GM19438 (cell line): ENCODE measurements at regions not wholly inside any gene's neighbourhood (a gene's known extent, or its start where the extent isn't known, plus 50 kb on each side); places are given as distances from the start of the nearest gene placed in this dataset.
A peak's percentile ranks its signal among the peaks of the same experiment; 100 is the strongest.

Experiments
- ATAC-seq: cut with Tn5 transposase; IDR thresholded peaks from one replicate; pipeline ENCODE4 v1.9.1; 2021; ENCODE audit warnings: low read depth; ENCODE audit not compliant: unreplicated experiment

DNA sequence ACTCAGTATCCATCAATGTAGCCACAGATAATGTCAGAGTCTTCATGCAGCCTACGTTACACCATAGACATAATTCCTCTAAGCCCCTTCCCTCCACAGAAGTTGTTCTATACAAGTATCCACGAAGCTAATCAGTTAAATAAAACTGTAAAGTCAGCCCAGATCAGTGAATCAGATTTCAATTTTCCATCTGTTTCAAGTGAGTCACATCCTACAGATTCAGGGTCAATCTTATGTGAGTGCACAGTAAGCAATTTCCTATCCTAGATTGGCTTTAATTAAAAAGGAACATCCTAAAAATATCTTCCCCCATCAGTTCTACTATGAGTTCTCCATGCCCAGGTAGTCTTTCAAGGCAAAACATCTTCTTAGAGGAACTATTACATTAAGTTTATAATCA lies 402.5 kb downstream of the EFNA5 start:
- ATAC-seq = no peak

DNA sequence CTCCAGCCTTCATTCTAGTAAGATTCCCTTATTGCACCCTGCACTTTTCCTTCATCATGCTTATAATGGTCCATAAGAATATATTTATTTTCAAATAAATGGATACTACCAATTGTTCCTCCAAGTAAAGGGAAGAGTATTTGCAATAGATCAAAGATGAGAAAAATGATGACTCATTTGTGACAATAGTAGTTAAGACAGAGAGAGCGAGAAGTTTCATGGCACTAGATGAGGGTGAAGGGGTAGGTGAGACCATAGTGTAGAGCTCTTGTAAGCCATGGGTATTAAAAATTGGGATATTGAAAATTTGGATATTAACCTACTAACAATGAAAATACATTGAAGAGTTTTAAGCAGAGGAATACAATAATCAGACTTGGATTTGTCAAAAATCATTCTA lies 404.6 kb downstream of the EFNA5 start:
- no peak for ATAC-seq

DNA sequence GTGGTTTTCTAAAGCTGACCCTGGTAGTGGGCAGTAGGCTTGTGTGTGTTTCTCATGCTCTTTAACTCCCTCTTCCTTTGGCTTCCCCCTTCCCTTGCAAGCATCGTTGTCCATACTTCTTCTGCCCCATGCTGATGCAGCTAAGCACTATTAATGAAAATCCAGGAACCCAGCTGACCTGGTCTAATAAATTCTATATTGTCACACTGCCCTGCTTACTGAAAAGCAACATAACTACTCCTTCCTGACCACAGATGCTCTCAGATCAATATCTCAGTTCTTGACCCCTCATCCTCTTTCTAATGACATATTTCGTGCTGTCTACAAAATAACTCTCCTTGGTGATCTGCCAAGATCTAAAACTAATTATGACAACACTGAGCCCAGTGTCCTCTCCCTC lies 405.5 kb downstream of the EFNA5 start:
- no peak for ATAC-seq

DNA sequence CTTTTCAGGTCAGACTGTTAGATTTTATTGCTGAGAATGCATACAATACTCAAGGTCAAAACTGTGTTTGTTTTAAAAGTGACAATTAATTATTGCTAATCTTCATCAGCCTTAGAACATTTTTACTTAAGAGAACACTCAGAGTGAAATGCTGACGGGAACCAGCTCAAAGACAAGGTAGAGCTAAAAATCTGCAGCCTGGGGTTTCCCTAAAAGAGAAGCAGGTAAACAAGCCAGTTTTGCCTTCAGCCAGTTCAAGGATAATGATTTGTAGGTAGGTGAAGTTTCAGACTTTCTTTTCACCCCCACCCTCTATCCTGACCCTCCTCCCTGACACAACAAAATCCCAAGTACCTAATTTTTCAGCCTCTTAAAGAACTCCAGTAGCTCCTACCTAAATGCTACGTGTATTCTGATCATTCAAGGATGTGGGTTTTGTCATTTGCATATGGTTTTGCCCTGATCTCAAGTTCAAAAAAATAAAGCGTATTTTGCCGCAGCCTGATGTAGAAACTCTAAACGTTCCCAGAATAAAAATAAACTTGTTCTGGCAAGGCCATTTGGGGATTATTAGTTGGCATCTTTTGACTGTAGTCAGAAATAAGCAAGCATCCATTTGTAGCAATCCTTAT lies 407.2 kb downstream of the EFNA5 start:
- peak; percentile 67 for ATAC-seq

DNA sequence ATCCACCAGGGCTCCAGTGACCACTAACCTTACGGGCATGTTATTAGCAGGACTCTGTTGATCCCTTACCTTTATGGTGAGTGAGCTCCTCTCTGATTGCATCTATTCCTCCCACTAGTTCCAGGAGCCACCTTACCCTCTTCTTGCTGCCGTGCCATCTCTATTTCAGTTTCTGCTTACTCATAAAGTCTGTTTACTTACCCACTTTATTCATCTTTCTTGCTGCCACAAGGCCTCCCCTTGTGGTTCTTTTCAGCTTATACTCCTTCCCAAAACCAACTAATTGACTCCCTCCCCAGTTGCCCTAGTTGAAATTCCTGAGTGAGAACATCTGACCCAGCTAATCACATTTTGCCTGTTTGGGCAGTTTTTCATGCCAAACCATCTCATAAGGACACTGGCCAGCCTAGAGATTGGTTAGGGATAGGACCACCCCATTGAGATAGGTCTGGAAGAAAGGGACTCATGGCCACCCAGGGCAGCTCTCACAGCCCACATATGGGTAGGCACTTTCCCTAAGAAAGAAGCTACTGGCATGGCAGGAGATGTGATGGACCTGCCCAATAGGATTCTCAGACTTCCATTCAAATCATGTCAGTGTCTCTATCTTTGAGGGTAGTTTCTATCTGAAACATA lies 412.7 kb downstream of the EFNA5 start:
- no peak for ATAC-seq

DNA sequence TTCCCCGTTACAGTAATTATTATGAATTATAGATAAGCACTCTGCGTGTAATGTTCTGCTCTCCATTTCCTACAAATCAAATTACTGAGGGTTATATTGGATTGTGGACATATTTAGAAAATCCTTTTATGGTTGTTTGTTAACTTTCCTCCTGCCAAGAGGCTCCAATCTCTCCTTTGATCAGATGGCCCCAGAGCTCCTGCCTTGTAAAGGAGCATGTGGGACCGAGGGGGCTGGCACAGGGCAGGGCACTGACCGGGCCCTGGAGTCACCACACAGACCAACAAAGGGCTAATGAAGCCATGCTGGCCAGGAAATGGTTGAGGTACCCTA lies 415.9 kb downstream of the EFNA5 start:
- no peak for ATAC-seq

DNA sequence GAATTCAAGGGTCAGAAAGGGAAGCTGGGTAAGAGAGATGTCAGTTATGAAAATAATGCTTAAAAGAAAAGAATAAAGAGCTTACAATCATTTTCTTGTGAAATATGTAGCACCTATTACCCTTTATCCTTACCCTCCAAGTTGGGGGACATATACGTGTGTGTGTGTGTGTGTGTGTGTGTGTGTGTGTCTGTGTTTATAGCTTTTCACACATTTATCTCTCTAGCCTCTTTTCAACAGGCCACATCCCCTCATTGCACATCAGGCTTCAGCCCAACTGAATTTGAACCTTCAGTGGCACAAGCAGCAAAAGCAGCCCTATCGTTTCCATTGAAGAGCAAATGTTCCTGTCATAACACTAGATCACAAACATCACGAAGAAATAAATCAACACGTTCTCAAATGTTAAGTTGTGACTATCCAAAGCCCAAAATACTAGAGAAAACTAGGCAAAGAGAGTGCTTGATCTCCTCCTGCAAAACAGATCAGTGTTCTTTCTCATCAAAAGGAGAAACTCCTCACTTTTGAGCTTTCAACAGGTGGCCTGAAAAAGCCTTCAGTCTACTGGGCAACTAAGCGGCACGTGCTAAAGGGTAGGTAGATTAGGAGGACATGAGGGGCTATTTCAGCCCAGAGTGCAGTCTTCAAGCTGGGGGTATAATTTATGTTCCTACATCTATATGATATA lies 416.4 kb downstream of the EFNA5 start:
- ATAC-seq = no peak

DNA sequence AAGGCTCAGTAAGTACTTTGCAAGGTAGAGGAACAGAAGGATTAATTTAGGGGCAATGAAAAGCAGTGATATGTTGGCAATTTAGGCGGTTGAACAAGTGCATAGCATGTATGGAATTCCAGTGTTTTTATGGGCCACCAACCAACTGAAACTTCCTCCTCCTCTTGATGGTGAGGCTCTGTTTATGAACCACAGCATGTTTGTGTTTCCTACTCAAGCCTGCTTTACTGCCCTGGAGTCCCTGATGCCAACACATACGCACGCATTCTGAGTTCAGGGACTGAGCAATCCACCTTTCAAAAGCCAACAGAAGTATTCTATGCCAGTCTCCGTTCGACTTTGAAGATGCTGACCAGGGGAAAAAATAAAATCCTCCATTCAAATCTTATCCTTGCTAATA lies 417.5 kb downstream of the EFNA5 start:
- ATAC-seq = no peak

DNA sequence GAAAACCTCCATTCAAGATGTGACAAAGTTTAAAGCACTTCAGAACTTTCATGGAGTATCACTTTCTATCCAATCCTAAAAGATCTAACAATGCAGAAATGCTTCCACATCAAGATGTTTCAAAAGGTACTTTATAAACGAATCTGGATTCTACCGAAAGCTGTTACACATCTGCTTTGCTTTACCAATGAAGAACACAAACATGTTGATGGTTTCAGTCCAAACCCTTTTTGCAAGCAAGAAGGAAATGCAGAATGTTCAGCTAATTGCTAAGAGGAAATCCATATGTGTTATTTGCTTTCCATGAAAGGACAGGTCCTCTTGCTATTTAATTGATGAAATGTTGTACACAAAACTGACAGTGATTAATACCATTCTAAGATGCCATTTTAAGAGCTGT lies 419.6 kb downstream of the EFNA5 start:
- no peak for ATAC-seq

DNA sequence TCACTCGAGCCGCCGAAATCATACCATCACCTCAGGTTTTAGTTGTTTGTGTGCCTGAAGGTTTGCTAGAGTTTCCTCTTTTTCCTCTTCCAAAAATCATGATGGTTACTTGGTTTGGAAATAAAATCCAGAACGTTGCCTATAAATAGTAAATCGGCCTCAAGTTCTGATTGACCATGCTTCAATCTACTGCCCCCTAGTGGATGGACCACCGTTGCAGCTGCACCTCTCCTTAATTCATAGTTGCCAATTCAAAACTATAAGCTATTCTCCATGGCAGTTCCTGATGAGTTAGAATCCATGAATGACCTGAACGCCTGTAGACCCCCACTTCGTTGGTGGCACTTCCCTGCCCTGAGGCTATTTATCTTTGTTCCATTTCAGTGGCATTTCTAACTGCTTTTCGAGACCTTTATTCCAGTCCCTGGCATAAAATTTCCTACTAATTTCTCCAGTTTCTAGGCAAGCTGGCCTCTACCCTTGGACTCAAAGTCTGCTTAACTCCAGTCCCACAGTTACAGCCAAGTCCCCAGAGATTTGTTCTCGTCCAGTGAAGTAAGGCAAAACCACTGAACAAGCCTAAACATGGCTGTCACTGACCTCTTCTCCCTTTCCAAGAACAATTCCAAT lies 422.6 kb downstream of the EFNA5 start:
- no peak for ATAC-seq

DNA sequence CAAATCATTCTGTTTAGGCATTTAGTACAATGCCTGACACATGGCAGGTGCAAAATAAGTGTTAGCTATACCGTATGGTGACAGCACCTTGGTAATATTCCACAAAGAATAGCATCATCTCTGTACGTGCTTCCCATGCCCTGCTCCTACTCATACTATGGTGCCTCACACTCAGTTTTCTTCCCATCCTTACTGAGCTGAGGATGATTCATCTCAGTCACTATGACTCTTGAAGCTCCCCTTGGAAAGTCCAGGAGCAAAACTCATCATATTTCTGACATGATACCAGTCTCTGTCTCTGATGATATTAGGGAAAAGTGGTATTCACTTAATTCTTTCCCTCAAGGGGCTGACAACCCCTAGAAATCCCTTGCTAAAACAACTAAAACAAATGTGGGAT lies 423.3 kb downstream of the EFNA5 start:
- no peak for ATAC-seq

DNA sequence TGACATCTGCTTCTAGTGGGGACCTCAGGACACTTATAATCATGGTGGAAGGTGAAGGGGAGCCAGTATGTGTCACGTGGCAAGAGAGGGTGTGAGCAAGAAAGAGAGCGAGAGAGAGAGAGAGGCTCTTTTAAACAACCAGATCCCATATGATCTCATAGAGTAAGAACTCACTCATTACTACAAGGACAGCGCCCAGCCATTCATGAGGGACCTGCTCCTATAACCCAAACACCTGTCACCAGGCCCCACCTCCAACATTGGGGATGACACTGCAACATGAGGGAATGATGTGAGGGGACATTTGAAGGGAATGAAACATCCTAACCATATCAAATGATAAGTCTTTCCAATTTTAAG lies 427.5 kb downstream of the EFNA5 start:
- ATAC-seq = no peak

DNA sequence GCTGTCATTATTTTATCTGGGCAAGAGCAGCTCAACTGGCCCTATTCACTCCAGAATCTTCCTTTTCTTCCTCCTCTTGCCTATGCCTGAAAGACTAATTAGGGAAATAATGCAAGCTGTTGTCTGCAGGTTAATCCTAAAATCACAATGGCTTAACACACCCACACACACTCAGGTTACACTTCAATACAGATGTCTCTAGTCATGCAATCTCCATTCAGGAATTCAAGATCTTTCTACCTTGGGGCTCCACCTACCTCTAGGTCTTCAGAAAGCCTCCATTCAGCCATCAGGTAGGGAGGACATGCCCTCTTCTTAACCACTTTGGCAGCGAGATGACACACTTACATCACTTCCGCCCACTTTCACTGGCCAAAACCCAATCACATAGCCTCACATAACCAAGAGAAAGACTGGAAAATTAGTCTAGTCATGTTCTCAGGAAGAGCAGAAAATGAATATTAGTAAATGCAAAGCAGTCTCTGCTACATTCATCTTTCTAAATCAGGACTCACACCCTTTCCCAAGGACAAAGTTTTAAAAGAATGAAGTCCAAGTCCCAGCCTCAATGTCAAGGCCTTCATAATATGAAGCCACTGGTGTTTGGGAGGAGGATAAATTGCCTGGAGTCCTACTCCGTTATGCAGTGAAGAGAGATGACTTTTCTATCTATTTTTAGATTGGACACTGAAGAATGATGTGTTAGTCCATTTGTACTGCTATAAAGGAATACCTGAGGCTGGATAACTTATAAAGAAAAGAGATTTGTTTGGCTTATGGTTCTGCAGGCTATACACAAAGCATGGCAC lies 428.1 kb downstream of the EFNA5 start:
- ATAC-seq = no peak

DNA sequence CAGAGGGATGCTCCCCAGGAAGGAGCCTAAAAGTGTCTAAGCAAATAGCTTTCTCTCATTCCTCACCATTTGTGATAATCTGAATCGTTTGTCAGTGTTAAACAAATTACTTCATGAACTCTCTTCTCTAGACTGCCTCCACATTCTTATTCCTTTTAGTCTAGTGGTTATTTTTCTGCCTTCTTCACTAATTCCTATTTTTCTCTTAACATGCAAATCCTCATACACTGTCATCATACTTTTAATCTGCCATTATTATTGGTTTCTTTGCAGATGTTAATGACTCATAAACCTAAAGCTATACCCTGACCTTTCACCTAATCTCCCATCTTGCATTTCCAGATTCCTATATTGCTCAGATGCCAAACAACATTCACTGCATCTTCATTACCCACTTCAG lies 428.9 kb downstream of the EFNA5 start:
- ATAC-seq = no peak

DNA sequence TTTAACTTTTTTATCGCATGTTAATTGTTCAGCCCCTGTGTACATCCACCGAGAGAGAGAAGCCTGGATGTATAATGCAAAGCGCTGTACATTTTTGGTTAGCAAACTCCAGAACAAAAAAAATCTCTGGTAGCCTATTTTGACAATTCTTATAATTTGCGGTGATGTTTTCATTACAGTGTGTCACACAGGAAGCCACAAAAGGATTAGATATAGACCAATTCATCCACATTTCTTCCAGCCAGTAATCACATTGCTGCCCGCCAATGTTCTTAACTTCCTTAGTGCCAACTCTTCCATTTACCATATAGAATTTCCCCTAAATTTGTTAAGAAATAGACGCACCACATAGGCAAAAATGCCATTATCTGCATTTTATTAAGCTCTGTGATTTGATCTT lies 435.6 kb downstream of the EFNA5 start:
- ATAC-seq = no peak

DNA sequence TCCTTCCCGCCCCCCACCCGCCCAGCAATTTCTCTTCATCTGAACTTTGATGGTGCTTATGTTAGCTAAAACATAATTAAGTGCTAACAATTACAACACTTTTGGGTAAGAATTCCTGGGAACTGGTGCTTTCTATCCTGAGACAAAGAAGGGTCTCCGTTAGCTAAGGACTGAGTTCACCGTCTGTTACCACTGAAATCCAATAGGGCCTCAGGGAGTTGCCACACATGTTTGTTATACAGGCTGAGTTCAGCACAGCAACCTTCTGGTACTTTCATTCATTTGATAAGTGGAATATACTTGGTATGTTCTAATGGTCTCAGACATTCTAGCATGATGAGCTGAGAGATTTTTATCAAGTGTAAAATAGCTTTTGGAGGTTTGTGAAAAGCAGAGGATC lies 437.9 kb downstream of the EFNA5 start:
- no peak for ATAC-seq

DNA sequence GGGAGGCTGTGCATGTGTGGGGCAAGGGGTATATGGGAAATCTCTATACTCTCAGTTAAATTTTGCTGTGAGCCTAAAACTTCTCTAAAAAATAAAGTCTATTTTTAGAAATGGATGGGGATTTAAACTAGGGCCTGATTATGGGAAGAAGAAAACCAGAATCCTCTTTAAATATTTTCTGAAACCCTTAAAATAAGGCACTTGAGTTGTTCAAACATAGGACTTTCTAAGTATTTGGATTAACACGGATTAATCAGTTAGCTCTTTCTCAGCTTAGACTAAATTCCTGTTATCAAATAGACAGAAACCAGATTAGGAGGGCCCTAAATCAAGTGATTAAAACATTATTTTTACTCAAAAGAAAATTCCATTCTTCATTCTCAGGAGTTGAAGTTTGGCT lies 438.4 kb downstream of the EFNA5 start:
- no peak for ATAC-seq

DNA sequence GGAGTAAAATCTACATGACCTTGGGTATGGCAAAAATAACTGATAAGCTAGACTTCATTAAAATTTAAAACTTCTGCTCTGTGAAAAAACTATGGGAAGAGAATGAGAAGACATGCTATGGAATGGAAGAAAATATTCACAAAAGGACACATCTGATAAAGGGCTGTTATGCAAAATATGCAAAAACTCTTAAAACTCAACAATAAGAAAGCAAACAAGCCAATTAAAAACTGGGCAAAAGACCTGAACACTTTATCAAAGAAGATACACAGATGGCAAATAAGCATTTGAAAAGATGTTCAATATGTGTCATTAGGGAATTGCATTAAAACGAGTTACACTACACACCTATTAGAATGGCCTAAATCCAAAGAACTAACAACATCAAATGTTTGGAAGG lies 439.5 kb downstream of the EFNA5 start:
- no peak for ATAC-seq

DNA sequence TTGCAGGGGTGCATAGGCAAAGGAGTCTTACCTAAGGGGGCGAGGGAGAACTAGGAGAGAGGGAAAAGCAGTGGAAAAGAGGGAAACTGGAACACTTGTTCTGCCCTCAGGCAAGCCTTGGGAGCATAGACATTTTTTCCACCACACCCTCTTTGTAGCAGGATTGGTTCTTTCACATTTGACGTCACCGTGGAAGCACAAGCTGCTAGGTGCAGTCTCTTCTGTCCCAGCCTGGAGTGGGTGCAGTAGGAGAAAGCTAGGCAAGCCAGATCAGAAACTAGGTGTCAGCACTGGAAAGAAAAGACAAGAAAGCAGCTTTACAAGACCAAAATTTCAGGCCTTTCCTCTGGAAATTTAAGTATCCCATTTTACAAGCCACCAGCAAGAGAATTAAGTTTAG lies 440.4 kb downstream of the EFNA5 start:
- ATAC-seq = no peak

DNA sequence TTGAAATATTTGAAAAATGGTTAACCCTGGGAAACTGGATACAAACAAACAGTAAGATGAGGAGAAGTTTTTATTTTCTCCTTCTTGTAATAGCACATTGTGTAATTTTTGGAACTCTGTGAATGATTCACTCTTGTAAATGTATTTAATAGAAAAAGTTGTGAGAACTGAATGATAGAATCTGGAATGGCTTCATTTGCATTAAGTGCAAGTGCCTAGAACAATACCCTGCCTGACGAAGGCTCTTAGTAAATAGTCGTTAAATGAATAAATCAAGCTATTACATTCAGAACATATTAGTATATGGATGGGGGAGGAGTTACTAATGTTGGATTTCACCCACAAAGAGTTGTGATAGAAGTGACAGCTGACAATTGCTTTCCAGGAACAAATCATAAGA lies 442.5 kb downstream of the EFNA5 start:
- ATAC-seq = no peak

DNA sequence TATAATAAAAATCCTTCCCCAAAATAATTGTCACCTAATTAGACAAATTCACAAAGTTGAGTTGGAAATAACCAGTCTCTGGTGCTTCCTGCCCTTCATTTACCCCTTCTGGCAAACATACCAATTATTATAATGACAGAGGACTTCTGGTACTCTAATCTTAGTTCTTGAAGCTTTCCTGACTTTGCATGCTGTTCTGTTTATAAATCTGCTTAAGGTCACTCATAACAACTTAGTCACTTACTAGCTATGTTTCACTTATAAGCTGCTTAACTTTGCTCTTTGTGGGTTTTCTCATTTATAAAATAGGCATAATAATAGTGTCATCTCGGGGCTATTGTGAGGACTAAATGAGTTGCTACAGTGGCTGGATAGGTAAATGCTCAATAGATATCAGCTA lies 446.5 kb downstream of the EFNA5 start:
- no peak for ATAC-seq
